Ectodermal cell (in vitro differentiated cells): ENCODE measurements at regions not wholly inside any gene's neighbourhood (a gene's known extent, or its start where the extent isn't known, plus 50 kb on each side); places are given as distances from the start of the nearest gene placed in this dataset.
"Not testable (repeated sequence)": the region's sequence is repeated elsewhere in the genome, so short reads cannot be mapped to it uniquely, and the experiment has no call there.

Experiments used
- H3K27ac ChIP-seq: 2 replicates; pipeline ENCODE4 v1.7.0; 2013; ENCODE audit warnings: mild to moderate bottlenecking, low read depth, low read length; ENCODE audit not compliant: insufficient read depth, poor library complexity, severe bottlenecking
- H3K27me3 ChIP-seq: 2 replicates; pipeline ENCODE4 v1.7.0; 2013; ENCODE audit warnings: mild to moderate bottlenecking, low read length; ENCODE audit not compliant: insufficient read depth, control insufficient read depth, poor library complexity, severe bottlenecking
- H3K36me3 ChIP-seq: one replicate; pipeline ENCODE4 v1.7.0; 2013; ENCODE audit warnings: low read length; ENCODE audit not compliant: control insufficient read depth, insufficient read depth
- H3K4me1 ChIP-seq: one replicate; pipeline ENCODE4 v1.7.0; 2013; ENCODE audit warnings: low read length; ENCODE audit not compliant: control insufficient read depth, insufficient read depth
- H3K4me3 ChIP-seq: 2 replicates; pipeline ENCODE4 v1.7.0; 2013; ENCODE audit warnings: low read depth, low read length, control low read depth; ENCODE audit not compliant: insufficient read depth
- H3K9me3 ChIP-seq: 2 replicates; pipeline ENCODE4 v1.7.0; 2013; ENCODE audit warnings: mild to moderate bottlenecking, low read length, moderate library complexity; ENCODE audit not compliant: control insufficient read depth
- WGBS, 2 experiments: methylation state at CpG; one replicate each; pipeline ENCODE4 v1.1.7; 2013; ENCODE audit warnings: missing lambda C conversion rate in 2 of 2; 5-methylcytosine and 5-hydroxymethylcytosine counted together

DNA sequence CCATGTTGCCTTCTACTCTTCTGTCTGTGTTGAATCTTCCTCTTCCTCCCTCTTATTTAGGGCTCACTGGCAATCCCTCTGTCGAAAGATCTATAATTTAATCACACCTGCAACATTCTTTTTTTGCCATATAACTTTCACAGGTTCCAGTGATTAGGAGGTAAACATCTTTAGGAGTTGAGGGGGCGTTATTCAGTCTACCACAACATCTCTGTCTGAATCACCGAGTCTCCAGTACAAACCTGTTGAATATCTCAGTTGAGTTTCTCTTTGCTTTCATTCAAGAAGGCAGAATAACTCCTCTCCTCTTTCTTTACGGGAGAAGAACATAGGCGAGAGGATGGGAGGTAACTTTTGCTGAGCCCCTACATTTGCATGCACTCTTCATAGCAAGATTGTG, 101.9 kb upstream of the CDC42BPA start:
- H3K36me3 ChIP-seq = no peaks in the 10 kb centered on the region
- H3K27me3 ChIP-seq = no peaks in the 10 kb centered on the region
- WGBS, 2 experiments = 87 to 97% methylated on average over 5 of the region's 5 CpGs
- H3K4me3 ChIP-seq = no peak overlapping the region
- no peaks in the 10 kb centered on the region for H3K4me1 ChIP-seq
- H3K9me3 ChIP-seq = no peaks in the 10 kb centered on the region
- H3K27ac ChIP-seq = no peak overlapping the region

GRCh38 chr1:227417756-227418480, 99.6 kb upstream of the CDC42BPA start:
- Histone ChIP-seq H3K9me3 (no peaks in the 10 kb centered on the region), H3K27ac (no peak overlapping the region), H3K27me3 (no peaks in the 10 kb centered on the region), H3K4me1 (no peaks in the 10 kb centered on the region), H3K36me3 (no peaks in the 10 kb centered on the region), H3K4me3 (no peak overlapping the region)
- WGBS, 2 experiments = 95 to 100% methylated on average over 2 of the region's 2 CpGs

DNA sequence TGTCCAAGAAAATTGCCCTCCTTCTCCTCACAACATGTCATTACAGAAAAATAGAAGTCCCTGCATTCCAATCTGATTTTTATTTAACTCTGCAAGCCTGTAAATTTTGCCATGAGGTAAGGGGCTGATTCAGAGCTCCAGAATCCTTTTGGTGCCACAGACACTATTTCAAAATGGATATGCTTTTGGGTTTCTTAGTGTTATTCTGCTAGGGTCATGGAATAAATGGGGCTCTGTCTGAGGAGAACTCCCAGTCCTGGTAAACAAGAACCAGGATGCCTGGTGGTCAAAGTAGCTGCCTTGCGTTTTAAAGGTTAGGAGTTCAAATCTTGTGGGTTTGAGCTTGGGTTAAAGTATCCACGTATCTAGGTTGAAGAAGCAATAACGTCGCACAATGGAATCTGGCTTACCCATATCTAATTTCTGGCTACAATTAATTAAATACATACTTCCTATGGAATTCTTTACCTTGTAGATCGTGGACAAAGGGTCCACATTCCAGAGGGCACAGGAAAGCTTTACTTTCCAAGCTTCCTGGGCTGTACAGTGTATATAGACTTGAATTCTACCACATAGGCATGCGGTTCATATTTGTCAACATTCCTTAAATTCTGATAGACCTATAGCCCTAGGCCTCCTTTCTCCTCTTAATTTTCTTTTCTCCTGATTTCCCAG, 98.0 kb upstream of the CDC42BPA start:
- no peak overlapping the region for H3K27ac ChIP-seq
- 96 to 97% methylated on average over 6 of the region's 6 CpGs for WGBS, 2 experiments
- H3K4me3 ChIP-seq = no peak overlapping the region
- H3K36me3 ChIP-seq = no peaks in the 10 kb centered on the region
- no peaks in the 10 kb centered on the region for H3K9me3 ChIP-seq
- H3K27me3 ChIP-seq = no peaks in the 10 kb centered on the region
- H3K4me1 ChIP-seq = no peaks in the 10 kb centered on the region

DNA sequence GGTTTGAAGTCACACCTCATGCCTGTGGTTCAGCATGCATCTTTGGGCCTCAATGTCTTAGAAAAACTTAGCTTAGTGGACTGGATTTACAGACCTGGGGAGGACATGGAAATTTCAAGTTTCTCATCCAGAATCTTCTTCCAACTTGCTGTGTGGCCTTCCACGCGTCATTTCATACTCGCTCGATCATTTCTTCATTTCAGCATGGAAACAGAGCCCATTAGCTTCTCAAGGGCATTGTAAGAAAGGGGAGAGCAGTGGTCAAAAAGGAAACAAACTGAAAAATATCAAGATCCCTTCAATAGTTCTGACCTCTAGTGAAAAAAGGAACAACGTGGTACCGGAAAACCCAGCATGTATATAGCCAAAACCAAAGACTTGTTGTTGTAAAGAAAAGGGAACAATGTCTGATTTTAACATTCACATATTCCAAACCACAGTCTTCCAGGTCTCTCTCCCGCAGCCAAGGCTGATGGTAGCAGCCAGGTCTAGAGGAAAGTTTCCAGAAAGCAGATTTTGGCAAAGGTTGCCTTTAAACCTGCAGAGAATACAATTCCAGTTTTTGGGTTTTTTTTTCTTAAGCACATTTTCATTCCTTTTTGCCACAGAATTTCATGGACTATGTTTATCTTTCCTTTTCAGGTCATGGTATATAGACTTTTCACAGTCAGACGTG, 97.0 kb upstream of the CDC42BPA start:
- no peaks in the 10 kb centered on the region for H3K36me3 ChIP-seq

DNA sequence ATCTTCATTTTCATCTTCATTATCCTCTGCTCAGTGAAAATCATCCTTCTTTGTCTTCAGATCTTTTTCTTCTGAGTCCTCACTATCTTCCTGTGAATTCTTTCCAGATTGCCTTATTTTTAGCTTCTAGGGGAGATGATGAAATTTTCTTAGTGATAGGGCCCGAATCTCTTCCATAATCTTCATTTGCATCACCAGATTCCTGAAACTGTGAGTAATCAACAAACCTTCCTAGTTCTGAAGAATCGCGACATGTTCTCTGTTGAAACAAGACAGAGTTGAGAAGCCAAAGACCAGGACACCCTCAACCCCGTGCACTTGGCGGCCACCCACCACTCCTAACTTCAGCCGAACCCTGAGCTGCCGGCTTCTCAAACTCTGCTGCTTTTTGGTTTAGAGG, 92.8 kb upstream of the CDC42BPA start:
- no peak overlapping the region for H3K27ac ChIP-seq
- H3K27me3 ChIP-seq = no peaks in the 10 kb centered on the region

More for the DNA sequence above, 97.0 kb upstream of the CDC42BPA start:
- Histone ChIP-seq H3K4me3 (no peak overlapping the region), H3K27me3 (no peaks in the 10 kb centered on the region), H3K9me3 (no peaks in the 10 kb centered on the region), H3K27ac (no peak overlapping the region), H3K4me1 (no peaks in the 10 kb centered on the region)
- 92 to 95% methylated on average over 6 to 8 of the region's 8 CpGs for WGBS, 2 experiments

DNA sequence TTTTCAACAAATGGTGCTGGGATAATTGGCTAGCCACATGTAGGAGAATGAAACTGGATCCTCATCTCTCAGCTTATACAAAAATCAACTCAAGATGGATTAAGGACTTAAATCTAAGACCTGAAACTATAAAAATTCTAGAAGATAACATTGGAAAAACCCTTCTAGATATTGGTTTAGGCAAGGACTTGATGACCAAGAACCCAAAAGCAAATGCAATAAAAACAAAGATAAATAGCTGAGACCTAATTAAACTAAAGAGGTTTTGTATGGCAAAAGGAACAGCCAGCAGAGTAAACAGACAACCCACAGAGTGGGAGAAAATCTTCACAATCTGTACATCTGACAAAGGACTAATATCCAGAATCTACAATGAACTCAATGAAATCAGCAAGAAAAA, 88.0 kb upstream of the CDC42BPA start:
- H3K4me1 ChIP-seq = not testable (repeated sequence)

More for the DNA sequence above, 92.8 kb upstream of the CDC42BPA start:
- 87 to 90% methylated on average over 7 of the region's 7 CpGs for WGBS, 2 experiments
- no peaks in the 10 kb centered on the region for H3K36me3 ChIP-seq
- no peaks in the 10 kb centered on the region for H3K4me1 ChIP-seq
- H3K9me3 ChIP-seq = no peaks in the 10 kb centered on the region
- H3K4me3 ChIP-seq = no peak overlapping the region

DNA sequence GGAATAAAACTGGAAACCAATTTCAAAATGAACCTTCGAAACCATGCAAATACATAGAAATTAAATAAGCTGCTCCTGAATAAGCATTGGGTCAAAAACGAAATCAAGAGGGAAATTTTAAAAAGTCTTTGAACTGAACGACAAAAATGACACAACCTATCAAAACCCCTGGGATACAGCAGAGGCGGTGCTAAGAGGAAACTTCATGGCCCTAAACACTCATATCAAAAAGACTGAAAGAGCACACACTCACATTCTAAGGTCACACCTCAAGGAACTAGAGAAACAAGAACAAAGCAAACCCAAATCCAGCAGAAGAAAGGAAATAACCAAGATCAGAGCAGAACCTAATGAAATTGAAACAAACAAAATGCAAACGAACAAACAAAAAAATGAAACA, 85.2 kb upstream of the CDC42BPA start:
- H3K36me3 ChIP-seq = no peaks in the 10 kb centered on the region
- WGBS, 2 experiments = 74 to 85% methylated on average over 4 to 5 of the region's 5 CpGs
- no peaks in the 10 kb centered on the region for H3K27me3 ChIP-seq
- no peaks in the 10 kb centered on the region for H3K9me3 ChIP-seq
- H3K27ac ChIP-seq = no peak overlapping the region
- no peaks in the 10 kb centered on the region for H3K4me1 ChIP-seq
- H3K4me3 ChIP-seq = no peak overlapping the region

More for the DNA sequence above, 88.0 kb upstream of the CDC42BPA start:
- H3K4me3 ChIP-seq, H3K27ac ChIP-seq, H3K36me3 ChIP-seq, H3K9me3 ChIP-seq, H3K27me3 ChIP-seq: not testable (repeated sequence)

DNA sequence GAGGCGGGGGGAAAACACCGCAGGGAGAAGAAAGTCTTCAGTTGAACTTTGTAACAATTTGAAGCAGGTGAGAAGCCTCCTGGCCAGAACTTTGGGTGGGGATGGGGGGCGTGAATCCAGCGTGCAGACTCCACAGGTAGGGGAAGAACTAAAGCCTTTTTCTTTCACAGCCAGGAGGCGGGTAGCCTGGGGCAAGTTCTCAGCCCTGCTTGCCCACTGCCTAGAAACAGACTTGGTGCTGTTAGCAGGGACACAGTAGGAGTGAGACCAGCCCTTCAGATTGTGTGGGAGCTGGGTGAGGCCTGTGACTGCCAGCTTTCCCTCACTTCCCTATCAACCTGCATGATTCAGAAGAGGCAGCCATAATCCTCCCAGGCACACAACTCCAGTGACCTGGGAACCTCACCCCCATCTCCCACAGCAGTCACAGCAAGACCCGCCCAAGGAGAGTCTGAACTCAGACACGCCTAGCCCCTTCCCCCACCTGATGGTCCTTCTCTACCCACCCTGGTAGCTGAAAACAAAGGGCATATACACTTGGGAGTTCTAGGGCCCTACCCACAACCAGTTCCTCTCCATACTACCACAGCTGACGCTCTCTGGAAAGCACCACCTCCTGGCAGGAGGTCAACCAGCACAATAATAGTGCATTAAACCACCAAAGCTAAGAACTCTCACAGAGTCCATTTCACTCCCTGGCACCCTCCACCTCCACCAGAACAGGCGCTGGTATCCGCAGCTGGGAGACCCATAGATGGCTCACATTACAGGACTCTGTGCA, 83.5 kb upstream of the CDC42BPA start:
- H3K36me3 ChIP-seq = no peaks in the 10 kb centered on the region
- no peak overlapping the region for H3K27ac ChIP-seq
- 92 to 96% methylated on average over 10 of the region's 10 CpGs for WGBS, 2 experiments
- H3K27me3 ChIP-seq = no peaks in the 10 kb centered on the region
- H3K9me3 ChIP-seq = no peaks in the 10 kb centered on the region
- H3K4me1 ChIP-seq = no peaks in the 10 kb centered on the region
- H3K4me3 ChIP-seq = no peak overlapping the region

- H3K36me3 ChIP-seq = no peaks in the 10 kb centered on the region
- H3K4me3 ChIP-seq = no peak overlapping the region
- no peak overlapping the region for H3K27ac ChIP-seq
- H3K27me3 ChIP-seq = no peaks in the 10 kb centered on the region
- H3K4me1 ChIP-seq = no peaks in the 10 kb centered on the region
- H3K9me3 ChIP-seq = no peaks in the 10 kb centered on the region
- WGBS, 2 experiments = 73 to 81% methylated on average over 3 to 4 of the region's 4 CpGs
Observed at GRCh38 chr1:227399152-227399730, 80.9 kb upstream of the CDC42BPA start.
